CD4-positive, alpha-beta T cell treated with Interleukin-6 for 4 hours (primary cell): ENCODE measurements at regions not wholly inside any gene's neighbourhood (a gene's known extent, or its start where the extent isn't known, plus 50 kb on each side); places are given as distances from the start of the nearest gene placed in this dataset.

Experiments
- DNase-seq: peaks from one replicate; pipeline ENCODE4 v3.0.0-alpha.2; 2020; ENCODE audit warnings: mixed read lengths

DNA sequence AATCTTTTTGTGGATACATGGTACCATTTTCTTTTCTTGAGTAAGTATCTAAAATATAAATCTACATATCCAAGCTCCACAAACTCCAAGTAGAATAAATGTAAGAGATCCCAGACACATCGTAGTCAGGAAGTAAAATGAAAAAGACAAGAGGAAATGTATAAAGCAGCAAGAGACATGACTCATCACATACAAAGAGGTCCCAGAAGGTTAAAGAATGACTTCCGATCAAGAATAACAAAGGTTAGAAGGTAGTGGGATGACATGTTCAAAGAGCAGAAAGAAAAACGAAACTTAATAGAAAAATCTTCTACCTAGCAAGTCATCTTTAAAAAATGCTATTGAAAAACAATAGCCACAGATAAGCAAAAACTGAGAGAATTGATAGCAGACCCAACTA lies 705.8 kb downstream of the NR2F2 start:
- no peak for DNase-seq

DNA sequence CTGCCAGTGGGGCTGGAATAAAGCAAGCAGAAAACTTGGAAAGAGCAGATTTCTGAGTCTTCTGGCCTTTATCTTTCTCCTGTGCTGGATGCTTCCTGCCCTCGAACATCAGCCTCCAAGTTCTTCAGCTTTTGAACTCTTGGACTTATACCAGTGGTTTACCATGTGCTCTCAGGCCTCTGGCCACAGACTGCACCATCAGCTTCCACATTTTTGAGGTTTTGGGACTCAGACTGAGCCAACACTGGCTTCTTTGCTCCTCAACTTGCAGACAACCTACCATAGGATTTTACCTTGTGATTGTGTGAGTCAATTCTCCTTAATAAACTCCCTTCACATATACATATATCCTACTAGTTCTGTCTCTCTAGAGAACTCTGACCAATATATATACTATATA lies 706.6 kb downstream of the NR2F2 start:
- no peak for DNase-seq

DNA sequence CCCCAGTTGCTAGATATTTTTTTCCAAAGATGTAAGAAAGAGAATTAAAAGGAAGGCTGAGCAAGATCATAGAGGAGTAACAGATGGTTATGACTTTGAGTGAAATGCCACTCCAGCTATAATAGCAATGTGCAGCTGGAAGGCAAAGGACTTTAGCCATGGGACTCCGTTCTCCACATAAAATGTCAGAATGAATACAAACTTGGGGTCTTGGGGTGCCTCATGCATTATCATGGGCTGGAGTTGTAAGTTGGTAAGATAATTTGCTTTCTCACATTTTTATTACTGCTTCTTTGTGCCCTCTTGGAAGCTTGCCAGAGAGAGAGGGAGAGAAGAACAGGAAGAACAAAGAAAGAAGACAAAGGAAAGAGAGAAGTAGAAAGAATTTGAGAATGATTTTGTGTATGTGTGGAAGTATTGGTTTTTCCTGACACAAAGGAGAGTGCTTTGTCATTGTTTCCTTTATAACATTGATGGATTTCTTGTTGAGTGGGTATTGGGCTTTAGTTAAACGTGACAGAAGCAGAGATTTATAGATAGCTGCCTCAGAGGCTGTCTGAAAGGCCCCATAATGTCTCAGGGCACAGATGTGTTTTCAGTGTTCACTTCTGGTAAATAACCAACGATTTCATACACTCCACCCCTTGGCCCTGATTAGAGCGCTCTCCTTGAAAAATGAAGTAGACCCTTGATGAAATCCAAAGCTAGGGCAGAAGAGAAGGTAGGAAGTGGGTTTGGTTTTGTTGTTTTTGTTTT lies 715.3 kb downstream of the NR2F2 start:
- no peak for DNase-seq

DNA sequence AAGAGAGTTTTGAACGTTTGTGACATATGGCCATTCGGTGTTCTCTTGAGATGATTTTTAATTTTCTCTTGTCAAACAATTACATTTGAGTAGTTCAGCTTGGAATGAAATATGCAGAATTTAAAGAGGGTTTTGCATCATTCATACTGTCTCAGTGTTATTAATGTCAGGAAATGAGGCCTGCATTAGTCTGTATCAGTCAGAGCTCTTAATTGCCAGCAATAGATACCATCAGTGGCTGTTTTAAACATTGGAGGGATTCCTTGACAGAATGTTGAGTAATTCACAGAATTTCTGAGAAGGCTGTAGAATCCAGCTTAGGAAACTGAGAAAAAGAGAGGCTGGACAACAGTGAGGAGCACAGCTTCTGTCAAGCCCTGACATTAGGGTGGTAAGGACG lies 722.0 kb downstream of the NR2F2 start:
- DNase-seq = no peak

DNA sequence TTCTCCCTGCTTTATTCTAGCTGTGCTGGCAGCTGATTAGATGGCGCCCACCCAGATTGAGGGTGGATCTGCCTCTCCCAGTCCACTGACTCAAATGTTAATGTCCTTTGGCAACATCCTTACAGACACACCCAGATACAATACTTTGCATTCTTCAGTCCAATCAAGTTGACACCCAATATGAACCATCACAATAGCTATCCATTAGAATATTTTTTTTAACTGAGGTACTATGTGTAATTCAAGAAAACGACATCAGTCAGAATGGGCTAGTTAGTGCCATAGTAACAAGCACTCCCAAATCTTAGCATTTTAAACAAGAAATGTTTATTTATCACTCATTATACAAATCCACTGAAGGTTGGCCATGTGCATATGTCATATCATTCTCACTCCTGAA lies 723.1 kb downstream of the NR2F2 start:
- DNase-seq = no peak

DNA sequence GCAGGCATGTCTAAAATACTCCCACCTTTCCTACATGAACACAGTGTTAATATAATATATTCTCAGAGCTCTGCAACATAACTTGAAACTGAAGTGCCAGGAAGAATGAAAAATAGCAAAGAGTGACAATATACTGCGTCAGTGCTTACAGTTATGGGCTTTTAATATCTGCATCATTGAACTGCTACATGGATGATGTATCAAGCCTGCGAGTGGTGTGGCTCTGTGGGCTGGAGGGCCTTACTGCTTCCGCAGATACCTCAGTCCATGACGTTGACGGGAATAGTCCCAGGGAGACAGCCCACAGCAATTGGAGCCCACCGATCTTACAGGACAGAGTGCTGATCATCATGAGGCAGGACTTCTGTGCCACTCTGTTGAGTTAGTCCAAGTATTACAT lies 727.0 kb downstream of the NR2F2 start:
- no peak for DNase-seq

DNA sequence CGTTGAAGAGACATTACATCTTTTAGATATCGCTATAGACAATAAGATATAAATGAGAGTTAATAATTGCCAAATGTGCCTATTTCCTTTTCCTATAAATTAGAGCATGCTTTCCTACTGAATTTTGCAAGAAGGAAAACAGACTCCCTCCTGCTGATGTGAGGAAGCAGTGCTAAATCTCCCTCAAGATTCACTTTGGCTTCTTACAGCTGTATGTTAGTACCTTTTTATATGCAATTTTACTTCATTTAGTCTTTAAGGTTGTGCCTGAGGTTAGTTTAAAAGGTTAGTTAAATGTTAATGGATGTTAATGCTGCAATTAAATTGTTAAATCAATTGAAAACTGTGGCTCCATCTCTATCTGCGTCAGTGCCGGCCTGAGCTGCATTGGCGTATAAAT lies 728.8 kb downstream of the NR2F2 start:
- DNase-seq = no peak

DNA sequence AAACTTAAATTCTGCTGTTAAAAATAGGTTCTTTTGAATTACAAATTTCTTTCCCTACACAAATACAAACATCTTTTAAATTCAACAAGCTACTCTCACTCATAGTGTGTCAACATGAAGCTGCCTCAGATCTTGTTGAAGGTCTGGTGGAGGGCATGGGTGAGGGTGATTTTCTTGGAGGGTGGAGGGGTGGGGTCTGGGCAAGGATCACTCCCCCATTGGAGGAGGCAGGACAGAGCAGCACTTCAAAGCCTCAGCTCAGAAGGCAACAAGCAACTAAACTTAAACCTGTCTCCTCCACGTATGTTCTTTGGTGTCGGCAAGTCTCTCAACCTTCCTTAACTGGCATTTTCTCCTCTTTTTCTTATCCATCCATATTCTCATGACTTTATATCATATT lies 730.9 kb downstream of the NR2F2 start:
- no peak for DNase-seq

DNA sequence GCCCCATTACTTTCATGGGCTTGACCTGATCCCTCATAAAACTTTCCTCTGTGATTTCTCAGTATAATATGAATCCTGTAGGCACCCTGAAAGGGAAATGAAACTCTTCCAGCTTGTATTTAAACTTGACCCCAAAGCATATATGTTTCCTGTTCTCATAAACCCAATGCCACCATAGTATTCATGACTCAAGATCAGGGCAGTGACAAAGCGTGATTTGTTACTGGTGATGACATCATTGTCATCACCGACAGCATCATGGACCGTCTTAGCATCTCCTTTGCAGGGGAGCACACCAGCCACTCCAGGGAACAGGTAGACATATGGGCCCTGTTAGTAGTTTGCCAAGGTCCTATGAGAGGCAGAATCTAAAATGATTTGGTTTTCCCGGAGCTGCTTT lies 741.2 kb downstream of the NR2F2 start:
- DNase-seq = no peak

DNA sequence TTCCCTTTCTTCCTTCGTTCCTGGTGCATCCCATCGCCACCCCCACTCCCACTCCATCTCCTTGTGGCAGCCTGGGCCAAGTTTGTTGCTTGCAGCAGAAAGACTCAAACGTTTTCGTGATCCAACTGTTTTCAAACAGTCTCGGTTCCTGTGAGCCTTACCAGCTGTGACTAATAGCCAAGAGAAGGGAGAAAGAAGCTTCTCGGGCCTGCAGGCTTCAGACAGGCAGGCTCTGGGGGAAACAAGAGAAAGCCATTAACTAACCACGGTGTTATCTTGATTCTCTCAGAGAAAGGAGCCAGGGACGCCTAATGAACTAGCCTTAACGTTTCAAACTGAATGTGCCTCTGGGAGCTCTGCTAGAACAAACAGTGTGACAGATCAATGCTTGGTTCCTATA lies 742.0 kb downstream of the NR2F2 start:
- DNase-seq = no peak

DNA sequence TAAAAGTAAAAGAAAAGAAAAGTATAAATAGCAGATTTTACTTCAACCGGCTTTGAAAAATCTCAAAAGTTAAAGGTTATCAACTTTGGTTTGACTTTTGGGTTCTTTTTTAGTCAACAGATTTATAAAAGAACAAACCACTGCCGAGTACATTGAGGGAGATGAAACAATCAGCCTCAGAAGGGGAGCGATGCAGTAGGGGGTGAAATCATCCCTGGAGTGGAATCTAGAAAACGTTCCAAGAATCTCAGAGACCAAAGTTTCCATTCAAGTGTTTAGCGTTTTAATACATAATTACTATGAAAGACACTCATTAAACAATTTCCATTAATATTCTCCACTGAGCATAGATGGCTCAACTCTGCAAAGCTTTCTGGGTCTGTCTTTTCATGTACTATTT lies 745.5 kb downstream of the NR2F2 start:
- DNase-seq = no peak

DNA sequence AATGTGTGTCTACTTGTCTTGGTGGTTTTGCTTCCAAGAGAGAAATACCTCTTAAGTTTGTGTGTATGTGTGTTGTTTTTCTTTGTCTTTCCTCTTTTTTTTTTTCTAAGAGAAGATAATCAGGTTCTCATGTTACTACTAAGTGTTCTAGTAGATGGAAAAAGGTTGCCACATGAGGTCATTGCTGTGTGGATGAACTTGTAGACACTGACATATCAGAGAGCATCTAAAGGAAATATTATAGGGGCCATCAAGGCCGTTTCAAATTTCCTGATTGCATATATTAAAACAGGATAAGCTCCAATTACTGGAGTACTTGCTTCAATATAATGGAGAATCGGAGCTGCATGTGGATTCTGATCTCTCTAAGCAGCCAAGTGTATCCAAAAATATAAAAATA lies 747.5 kb downstream of the NR2F2 start:
- DNase-seq = no peak

DNA sequence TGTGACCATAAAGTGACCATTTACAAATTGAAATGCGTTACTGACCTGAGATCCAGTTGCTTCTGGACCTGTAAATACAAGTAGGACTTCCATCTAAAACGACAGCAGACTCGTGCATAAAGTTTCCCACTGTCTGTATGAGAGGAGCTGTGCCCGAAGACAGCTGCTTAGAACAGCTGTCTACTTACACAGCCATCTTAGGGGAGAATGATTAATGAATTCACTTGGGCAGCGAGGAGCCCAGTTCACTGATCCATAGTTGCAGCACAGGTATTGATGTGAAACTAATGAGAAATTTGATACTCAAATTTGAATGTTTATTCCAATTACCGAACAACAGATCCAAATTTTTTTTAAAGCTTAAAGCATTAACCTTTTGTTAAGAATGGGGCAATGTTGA lies 748.1 kb downstream of the NR2F2 start:
- no peak for DNase-seq

DNA sequence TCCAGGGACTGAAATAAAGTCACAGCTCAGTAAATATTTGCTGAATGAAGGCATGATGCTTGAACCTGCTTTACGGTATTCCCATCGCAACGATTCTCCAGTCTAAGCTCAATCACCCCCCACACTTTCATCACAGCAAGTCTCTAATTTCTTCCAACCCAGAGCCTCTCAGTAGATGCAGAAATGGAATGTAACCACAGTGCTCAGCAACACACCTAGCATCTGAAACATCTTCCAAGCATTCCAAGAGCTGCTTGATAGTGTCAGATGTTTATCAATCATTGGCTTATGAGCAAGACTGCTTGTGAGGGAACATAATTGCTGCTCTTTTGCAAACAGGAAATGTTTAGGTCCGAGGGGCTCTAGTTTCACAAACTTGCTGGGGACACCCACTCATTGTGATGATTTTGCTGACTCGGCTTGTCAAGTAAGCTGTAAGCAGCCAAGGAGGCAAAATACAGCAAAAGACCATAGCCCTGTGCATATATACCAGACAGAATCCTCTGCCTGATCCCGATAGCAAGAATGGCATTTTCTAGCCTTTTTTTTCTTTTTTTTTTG lies 751.2 kb downstream of the NR2F2 start:
- DNase-seq = no peak

DNA sequence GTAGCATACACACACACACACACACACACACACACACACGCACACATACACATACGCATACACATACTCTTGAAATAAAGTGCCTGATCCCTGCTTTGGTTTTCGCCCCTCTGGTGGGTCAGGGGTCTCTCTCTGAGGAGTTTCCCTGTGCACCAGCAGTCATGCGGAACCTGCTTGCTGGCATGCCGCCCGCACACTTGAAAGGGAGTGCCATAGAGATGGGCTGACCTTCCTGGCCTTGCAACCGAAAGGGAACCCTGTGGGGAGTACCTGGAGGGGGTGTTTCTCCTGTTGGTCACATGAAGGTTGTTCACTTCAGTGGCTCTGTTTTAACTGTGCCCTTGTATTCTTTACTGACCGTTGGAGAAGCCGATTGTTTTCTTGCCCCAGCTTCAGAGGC lies 752.3 kb downstream of the NR2F2 start:
- no peak for DNase-seq

DNA sequence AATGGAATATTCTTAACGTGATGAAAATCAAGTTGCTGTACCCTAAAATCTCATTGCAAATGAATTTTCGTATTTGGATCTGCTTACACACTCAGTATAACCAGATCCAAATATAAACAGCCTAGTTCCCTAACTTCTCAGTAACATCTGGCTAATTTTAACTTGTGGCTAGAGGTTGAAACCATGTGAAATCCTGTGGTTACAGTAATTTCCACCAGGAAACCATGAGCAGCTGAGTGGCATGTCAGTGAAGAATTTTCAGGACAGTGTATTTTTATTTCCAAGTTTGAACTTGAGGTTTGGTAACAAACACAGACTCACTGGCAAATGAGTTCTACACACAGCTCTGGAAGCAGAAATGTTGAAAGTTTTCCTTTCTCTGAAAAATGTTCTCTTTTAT lies 754.1 kb downstream of the NR2F2 start:
- no peak for DNase-seq

DNA sequence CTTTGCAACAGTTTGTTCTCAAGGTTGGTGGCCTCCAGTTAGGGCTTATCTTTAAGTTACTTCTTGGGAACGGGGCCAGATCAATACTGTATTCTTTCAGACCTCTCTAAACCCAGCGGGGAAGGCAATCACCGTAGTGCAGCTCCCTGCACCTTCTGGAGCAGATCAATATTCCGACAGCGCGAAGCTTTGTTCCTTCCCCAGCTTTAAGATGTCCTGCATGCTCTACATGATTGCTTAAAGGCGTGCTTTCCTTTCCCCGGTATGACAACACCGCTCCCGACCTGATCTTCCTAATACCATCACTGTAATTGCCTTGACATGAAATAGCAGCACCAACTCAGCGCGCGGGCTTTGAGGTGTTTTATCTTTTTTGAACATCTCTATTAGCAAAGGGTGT lies 755.2 kb downstream of the NR2F2 start:
- DNase-seq = no peak

DNA sequence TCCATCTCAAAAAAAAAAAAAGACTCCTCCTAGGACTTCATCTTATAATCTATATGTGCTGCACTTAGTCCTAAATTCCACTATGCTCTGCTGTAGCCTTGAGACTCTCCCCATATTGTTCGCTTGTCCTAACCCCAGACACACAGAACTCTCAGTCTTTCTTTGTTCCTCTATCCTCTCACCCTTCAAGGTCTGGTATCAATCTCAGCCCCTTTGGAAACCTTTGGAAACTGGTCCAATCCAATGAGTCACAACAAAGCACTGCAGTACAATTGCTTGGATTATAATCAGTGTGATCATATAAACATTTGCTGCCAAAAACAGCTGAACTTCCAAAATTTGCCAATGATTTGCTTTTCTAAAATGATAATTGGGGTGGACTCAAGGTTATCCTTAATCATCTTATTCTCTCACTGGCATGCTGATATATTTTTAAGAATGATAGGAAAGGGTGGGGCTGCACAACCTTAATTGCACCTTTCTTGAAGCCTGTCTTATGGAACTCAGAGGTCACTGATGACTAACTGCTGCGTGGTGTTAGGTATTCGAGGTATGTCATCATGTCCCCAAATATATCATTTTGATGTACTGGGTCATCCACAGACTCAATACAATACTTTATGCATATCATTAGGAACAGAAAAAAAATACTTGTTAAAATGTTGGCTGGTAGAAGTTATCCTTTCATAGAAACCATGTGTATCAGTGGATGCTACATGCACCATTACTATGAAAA lies 756.7 kb downstream of the NR2F2 start:
- no peak for DNase-seq

DNA sequence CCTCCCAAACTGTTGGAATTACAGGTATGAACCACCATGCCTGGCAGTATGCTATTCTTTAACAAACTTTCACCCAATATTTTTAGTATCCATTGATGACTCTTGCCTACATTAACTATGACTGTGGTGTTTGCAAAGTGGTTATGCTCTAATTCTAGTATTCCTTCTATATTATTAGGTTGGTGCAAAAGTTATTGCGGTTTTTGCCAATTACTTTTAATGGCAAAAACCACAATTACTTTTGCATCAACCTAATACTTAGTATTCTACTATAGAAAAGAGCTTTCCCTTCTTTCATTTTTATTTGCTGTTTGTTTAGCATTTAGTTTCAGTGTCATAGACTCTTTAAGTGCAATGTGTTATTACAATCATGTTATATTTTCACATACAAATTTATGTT lies 760.6 kb downstream of the NR2F2 start:
- no peak for DNase-seq

DNA sequence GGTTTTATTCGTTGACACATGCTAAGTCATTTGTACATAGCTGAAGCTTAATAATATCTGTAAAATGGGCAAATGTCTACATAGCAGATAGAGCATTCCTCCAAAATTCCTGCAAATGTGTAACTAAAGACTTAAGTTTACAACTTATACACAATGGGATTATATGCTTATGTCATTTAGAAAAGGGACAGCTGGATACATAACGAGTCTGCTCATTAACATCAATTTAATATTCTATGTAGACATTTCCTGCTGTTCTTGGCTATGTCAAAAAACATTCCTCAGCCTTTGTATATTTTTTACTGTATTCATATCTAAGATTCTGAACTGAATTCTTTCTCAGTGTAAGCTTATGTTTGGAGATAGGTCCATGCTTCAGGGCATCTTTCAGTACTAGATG lies 762.2 kb downstream of the NR2F2 start:
- DNase-seq = no peak

DNA sequence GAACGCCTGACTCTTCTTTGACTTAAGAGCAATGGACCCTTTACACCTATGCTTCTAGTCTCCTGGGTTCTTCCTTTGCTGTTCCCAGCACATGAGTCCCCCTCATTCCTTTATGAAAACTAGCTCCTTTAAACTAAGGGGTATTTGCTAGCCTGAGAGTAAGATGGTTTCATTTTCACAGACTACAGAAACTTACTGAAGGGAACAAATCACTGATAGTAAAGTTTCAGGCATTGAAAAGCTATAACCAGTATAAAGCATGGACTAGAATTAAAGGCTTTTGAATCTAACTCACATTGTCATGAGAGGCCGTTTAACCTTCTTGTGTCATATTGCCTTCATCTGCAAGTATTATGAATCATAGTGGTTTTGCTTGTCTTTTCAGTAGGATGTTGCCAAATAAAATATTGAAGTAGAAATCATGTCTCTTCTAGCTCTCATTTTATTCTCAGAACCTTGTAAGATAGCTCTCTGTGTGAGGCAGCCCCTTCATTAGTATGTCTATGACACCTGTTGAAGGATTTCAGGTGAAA lies 765.9 kb downstream of the NR2F2 start:
- DNase-seq = no peak

DNA sequence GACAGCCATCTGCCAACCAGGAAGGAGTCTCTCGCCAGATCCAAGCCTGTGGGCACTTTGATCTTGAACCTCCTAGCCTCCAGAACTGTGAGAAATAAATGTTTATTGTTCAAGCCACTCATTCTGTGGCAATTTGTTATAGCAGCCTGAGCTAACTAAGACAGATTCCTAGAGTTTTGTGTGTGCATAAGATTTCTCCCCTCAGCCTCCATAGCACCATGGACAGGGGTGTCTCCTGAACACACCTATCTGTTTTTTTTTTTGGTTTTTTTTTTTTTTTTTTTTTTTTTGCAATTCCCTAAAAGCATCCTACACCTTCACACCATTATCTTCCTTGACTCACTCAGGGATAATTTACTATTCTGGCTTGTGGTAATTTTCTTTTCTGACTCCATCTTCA lies 768.5 kb downstream of the NR2F2 start:
- no peak for DNase-seq

DNA sequence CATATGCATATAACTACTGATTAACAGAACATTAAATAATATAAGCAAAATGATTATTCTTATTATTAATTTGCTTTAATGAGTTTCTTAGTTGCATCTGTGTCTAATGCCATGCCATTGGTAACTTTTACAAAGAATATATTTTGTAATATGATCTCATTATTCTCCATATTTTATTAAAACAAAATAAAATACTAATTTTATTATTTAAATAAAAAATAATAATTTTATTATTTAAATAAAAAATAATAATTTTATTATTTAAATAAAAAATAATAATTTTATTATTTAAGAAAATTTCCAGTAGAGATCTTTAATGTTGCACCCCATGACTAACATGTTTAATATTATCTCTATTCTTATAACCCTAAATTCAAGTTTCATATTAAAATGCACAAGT lies 771.1 kb downstream of the NR2F2 start:
- DNase-seq = no peak
